Liver (tissue), 8 donors: ENCODE measurements at regions not wholly inside any gene's neighbourhood (a gene's known extent, or its start where the extent isn't known, plus 50 kb on each side); places are given as distances from the start of the nearest gene placed in this dataset.

Source experiments
- DNase-seq: peaks from one replicate; pipeline ENCODE4 v3.0.0-alpha.2; 2017; ENCODE audit warnings: low spot score
- H3K27ac ChIP-seq, 2 donors: one replicate each; pipeline ENCODE4 v1.7.0; 2013; ENCODE audit warnings: inconsistent platforms in 2 of 2, low read length in 2 of 2, control low read depth in 1 of 2, low read depth in 1 of 2, mild to moderate bottlenecking in 1 of 2
- H3K27me3 ChIP-seq, 4 donors: one replicate each; pipeline versions ENCODE4 v1.6.1 to v1.7.0; 2013; ENCODE audit warnings: low read length in 3 of 4, inconsistent platforms in 1 of 4, mild to moderate bottlenecking in 1 of 4, moderate library complexity in 1 of 4; ENCODE audit not compliant: control insufficient read depth in 4 of 4, insufficient read depth in 4 of 4
- H3K36me3 ChIP-seq, 4 donors: one replicate each; pipeline versions ENCODE4 v1.6.1 to v1.7.0; 2013; ENCODE audit warnings: low read length in 3 of 4, mild to moderate bottlenecking in 3 of 4, low read depth in 1 of 4, moderate library complexity in 1 of 4; ENCODE audit not compliant: control insufficient read depth in 4 of 4, insufficient read depth in 3 of 4
- H3K4me1 ChIP-seq, 4 donors: one replicate each; pipeline versions ENCODE4 v1.6.1 to v1.7.0; 2013; ENCODE audit warnings: low read length in 3 of 4, mild to moderate bottlenecking in 3 of 4, moderate library complexity in 1 of 4; ENCODE audit not compliant: control insufficient read depth in 4 of 4, insufficient read depth in 4 of 4
- H3K4me3 ChIP-seq, 3 donors: one replicate each; pipeline versions ENCODE4 v1.6.1 to v1.7.0; 2013; ENCODE audit warnings: low read length in 3 of 3, control low read depth in 1 of 3, low read depth in 1 of 3, mild to moderate bottlenecking in 1 of 3
- H3K9ac ChIP-seq, 2 donors: one replicate each; pipeline ENCODE4 v1.7.0; 2013; ENCODE audit warnings: low read length in 2 of 2, mild to moderate bottlenecking in 2 of 2, moderate library complexity in 2 of 2, control low read depth in 1 of 2, low read depth in 1 of 2
- H3K9me3 ChIP-seq, 4 donors: one replicate each; pipeline versions ENCODE4 v1.6.1 to v1.7.0; 2013; ENCODE audit warnings: low read length in 3 of 4; ENCODE audit not compliant: control insufficient read depth in 4 of 4
- EGR1 ChIP-seq, 2 donors: IDR thresholded peaks; 2 replicates each; pipeline ENCODE4 v1.6.1; 2016 to 2018; ENCODE audit warnings: antibody characterized with exemption in 2 of 2, low read depth in 2 of 2
- FOXA1 ChIP-seq: IDR thresholded peaks from 2 replicates; pipeline ENCODE4 v1.6.1; 2016; ENCODE audit warnings: antibody characterized with exemption
- GABPA ChIP-seq, 2 donors: IDR thresholded peaks in 1 of 2; conservative IDR thresholded peaks in 1 of 2; 2 replicates each; pipeline ENCODE4 v1.6.1; 2016; ENCODE audit warnings: antibody characterized with exemption in 2 of 2, mild to moderate bottlenecking in 1 of 2, moderate library complexity in 1 of 2
- HNF4A ChIP-seq, 2 donors: conservative IDR thresholded peaks; 2 replicates each; pipeline ENCODE4 v1.6.1; 2016; ENCODE audit warnings: antibody characterized with exemption in 2 of 2, mild to moderate bottlenecking in 2 of 2
- NR2F2 ChIP-seq: IDR thresholded peaks from 2 replicates; pipeline ENCODE4 v1.6.1; 2016; ENCODE audit warnings: antibody characterized with exemption
- RAD21 ChIP-seq, 2 donors: IDR thresholded peaks; 2 replicates each; pipeline ENCODE4 v1.6.1; 2016; ENCODE audit warnings: antibody characterized with exemption in 2 of 2, mild to moderate bottlenecking in 2 of 2
- REST ChIP-seq: IDR thresholded peaks from 2 replicates; pipeline ENCODE4 v1.6.1; 2016; ENCODE audit warnings: antibody characterized with exemption, mild to moderate bottlenecking
- RXRA ChIP-seq, 2 donors: IDR thresholded peaks; 2 replicates each; pipeline ENCODE4 v1.6.1; 2017 to 2018; ENCODE audit warnings: antibody characterized with exemption in 2 of 2, mild to moderate bottlenecking in 1 of 2
- TAF1 ChIP-seq: conservative IDR thresholded peaks from 2 replicates; pipeline ENCODE4 v1.6.1; 2016; ENCODE audit warnings: antibody characterized with exemption, mild to moderate bottlenecking
- YY1 ChIP-seq: IDR thresholded peaks from 2 replicates; pipeline ENCODE4 v1.6.1; 2016; ENCODE audit warnings: antibody characterized with exemption, mild to moderate bottlenecking
- WGBS: extraction: QIAGEN DNeasy Blood & Tissue Kit; methylation state at CpG from one replicate; pipeline ENCODE4 v1.1.7; 2013; 5-methylcytosine and 5-hydroxymethylcytosine counted together
- TF ChIP-seq, protein P1 (sequence below): IDR thresholded peaks from 2 replicates; pipeline ENCODE4 v1.6.1; 2016; ENCODE audit warnings: antibody characterized with exemption
- TF ChIP-seq, protein P2 (sequence below): IDR thresholded peaks from 2 replicates; pipeline ENCODE4 v1.6.1; 2016; ENCODE audit warnings: antibody characterized with exemption
- TF ChIP-seq, protein P3 (sequence below): IDR thresholded peaks from 2 replicates; pipeline ENCODE4 v1.6.1; 2016; ENCODE audit warnings: antibody characterized with exemption
- TF ChIP-seq, protein P4 (sequence below): fragments of 150-350 bp; IDR thresholded peaks from 2 replicates; pipeline ENCODE4 v1.5.1; 2017; ENCODE audit warnings: improper control_type of control experiment, low read depth, low read length; ENCODE audit not compliant: missing input control
- donor health status: healthy.
- donor health status: healthy.
- donor health status: healthy.
- donor health status: healthy.
- donor health status: healthy.

DNA sequence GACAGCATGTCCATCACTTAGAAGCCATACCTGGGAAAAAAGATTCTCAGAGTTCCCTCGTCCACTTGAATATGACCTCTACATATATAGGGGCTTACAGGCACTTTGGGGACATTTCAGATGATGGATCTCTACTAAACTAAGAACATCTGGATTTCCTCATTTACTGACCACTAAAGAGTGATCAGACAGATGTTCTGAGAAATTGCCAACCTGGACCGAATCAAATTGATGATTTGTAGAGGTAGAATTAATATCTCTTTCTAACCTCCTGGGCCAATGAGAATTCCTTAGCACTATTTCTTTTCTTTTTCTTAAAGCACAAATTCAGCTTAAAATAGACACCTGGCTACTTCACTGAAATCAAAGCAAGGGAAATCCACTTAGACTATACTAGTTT is 422.7 kb downstream of the MTRR start:
- TF ChIP-seq, protein P1, sequence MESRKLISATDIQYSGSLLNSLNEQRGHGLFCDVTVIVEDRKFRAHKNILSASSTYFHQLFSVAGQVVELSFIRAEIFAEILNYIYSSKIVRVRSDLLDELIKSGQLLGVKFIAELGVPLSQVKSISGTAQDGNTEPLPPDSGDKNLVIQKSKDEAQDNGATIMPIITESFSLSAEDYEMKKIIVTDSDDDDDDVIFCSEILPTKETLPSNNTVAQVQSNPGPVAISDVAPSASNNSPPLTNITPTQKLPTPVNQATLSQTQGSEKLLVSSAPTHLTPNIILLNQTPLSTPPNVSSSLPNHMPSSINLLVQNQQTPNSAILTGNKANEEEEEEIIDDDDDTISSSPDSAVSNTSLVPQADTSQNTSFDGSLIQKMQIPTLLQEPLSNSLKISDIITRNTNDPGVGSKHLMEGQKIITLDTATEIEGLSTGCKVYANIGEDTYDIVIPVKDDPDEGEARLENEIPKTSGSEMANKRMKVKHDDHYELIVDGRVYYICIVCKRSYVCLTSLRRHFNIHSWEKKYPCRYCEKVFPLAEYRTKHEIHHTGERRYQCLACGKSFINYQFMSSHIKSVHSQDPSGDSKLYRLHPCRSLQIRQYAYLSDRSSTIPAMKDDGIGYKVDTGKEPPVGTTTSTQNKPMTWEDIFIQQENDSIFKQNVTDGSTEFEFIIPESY, result no peak
- 67% methylated on average over 2 of the region's 2 CpGs for WGBS
- Histone ChIP-seq H3K9me3 (no peaks in the 10 kb centered on the region), H3K9ac (no peak overlapping the region), H3K27ac (no peak overlapping the region), H3K36me3 (no peaks in the 10 kb centered on the region), H3K27me3 (no peaks in the 10 kb centered on the region), H3K4me3 (no peak overlapping the region), H3K4me1 (no peaks in the 10 kb centered on the region)
- no peak for DNase-seq

DNA sequence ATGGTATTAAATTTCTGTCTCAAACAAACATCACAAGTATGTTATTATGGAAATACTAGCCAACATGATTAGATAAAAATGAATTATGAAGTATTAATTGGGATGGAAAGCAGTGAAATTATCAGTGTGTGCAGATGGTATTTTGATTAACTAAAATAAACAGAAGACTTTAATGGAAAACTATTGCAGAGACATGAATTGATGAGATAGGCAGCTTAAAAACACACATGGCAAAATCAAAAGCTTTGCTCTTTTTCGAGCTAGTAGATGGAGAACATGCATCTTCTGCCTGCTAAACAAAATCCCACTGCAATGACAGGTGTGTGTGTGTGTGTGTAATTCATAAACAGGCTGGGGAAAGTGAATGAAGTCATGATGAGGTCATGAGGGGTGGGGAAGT is 426.2 kb downstream of the MTRR start:
- TF ChIP-seq FOXA1 (no peak), RAD21 (IDR thresholded peaks at IDR 0.05) (no peak), NR2F2 (no peak), TAF1 (no peak), HNF4A (conservative IDR thresholded peaks at IDR 0.05) (no peak), GABPA (IDR thresholded peaks at IDR 0.05 in 1 of 2, conservative IDR thresholded peaks at IDR 0.05 in 1 of 2) (no peak), REST (no peak), EGR1 (IDR thresholded peaks at IDR 0.05; ENCODE audit: low read depth in 2 of 2) (no peak), YY1 (no peak), RXRA (IDR thresholded peaks at IDR 0.05) (no peak)
- TF ChIP-seq, protein P2, sequence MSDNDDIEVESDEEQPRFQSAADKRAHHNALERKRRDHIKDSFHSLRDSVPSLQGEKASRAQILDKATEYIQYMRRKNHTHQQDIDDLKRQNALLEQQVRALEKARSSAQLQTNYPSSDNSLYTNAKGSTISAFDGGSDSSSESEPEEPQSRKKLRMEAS, result no peak
- TF ChIP-seq, protein P3, sequence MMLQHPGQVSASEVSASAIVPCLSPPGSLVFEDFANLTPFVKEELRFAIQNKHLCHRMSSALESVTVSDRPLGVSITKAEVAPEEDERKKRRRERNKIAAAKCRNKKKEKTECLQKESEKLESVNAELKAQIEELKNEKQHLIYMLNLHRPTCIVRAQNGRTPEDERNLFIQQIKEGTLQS, result no peak
- TF ChIP-seq, protein P1, result no peak
- TF ChIP-seq, protein P4, sequence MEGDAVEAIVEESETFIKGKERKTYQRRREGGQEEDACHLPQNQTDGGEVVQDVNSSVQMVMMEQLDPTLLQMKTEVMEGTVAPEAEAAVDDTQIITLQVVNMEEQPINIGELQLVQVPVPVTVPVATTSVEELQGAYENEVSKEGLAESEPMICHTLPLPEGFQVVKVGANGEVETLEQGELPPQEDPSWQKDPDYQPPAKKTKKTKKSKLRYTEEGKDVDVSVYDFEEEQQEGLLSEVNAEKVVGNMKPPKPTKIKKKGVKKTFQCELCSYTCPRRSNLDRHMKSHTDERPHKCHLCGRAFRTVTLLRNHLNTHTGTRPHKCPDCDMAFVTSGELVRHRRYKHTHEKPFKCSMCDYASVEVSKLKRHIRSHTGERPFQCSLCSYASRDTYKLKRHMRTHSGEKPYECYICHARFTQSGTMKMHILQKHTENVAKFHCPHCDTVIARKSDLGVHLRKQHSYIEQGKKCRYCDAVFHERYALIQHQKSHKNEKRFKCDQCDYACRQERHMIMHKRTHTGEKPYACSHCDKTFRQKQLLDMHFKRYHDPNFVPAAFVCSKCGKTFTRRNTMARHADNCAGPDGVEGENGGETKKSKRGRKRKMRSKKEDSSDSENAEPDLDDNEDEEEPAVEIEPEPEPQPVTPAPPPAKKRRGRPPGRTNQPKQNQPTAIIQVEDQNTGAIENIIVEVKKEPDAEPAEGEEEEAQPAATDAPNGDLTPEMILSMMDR, result no peak
- H3K4me3 ChIP-seq, result no peak overlapping the region
- no peak for DNase-seq
- H3K4me1 ChIP-seq, result no peaks in the 10 kb centered on the region
- WGBS, result 36% methylated on average over 1 of the region's 1 CpG
- no peaks in the 10 kb centered on the region for H3K36me3 ChIP-seq
- no peaks in the 10 kb centered on the region for H3K27me3 ChIP-seq
- no peaks in the 10 kb centered on the region for H3K9me3 ChIP-seq
- H3K27ac ChIP-seq, result no peak overlapping the region
- H3K9ac ChIP-seq, result no peak overlapping the region
